Neuron (in vitro differentiated cells): ENCODE measurements at regions not wholly inside any gene's neighbourhood (a gene's known extent, or its start where the extent isn't known, plus 50 kb on each side); places are given as distances from the start of the nearest gene placed in this dataset.

Source experiments
- H2AFZ ChIP-seq: one replicate; pipeline ENCODE4 v1.6.1; 2013; ENCODE audit warnings: low read depth, mild to moderate bottlenecking, inconsistent platforms, low read length, moderate library complexity
- H3K27me3 ChIP-seq: one replicate; pipeline ENCODE4 v1.6.1; 2013; ENCODE audit warnings: low read length; ENCODE audit not compliant: insufficient read depth
- H3K36me3 ChIP-seq: one replicate; pipeline ENCODE4 v1.6.1; 2013; ENCODE audit warnings: low read length; ENCODE audit not compliant: insufficient read depth
- H3K4me1 ChIP-seq: one replicate; pipeline ENCODE4 v1.6.1; 2013; ENCODE audit warnings: low read length; ENCODE audit not compliant: insufficient read depth
- H3K4me3 ChIP-seq: 2 replicates; pipeline ENCODE4 v1.5.1; 2013; ENCODE audit warnings: mild to moderate bottlenecking, low read length, moderate library complexity
- H3K9me3 ChIP-seq: one replicate; pipeline ENCODE4 v1.6.1; 2013; ENCODE audit warnings: low read length

DNA sequence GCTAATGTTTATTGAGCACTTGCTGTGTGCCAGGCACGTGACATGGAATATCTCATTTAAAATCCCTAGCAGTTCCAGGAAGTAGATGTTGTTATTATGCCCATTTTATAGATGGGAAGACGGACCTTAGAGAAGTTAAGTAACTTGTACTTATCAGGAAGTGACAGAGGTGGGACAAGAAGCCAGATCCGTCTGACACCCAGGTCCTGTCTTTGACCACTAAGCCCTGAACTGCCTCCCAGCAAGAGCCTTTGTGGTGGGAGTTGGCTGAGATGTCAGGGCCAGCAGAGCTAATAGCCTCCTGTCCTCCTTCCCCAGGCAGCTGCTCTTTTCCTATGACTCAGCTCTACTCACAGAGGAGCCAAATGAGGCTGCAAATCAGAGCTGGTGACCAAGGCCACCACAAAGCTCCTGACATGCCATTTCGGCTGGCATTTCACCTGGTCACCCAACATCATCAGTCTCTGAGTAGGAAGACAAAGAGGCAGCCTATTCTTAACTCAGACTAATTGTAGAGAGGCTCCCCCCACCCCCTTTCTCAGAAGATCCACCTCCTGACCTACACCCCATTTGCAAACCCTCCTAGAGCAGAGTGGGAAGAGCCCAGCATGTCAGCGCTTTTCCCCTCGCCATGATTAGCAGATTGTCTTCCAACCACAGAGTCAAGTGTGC is 175.1 kb upstream of the KIT start:
- H3K36me3 ChIP-seq: no peaks in the 10 kb centered on the region
- no peaks in the 10 kb centered on the region for H3K9me3 ChIP-seq
- H3K4me1 ChIP-seq: no peaks in the 10 kb centered on the region
- H2AFZ ChIP-seq: no peak overlapping the region
- no peak overlapping the region for H3K4me3 ChIP-seq
- H3K27me3 ChIP-seq: no peaks in the 10 kb centered on the region

- H2AFZ ChIP-seq: no peak overlapping the region
- H3K4me1 ChIP-seq: no peaks in the 10 kb centered on the region
- H3K36me3 ChIP-seq: no peaks in the 10 kb centered on the region
- H3K27me3 ChIP-seq: no peaks in the 10 kb centered on the region
- no peak overlapping the region for H3K4me3 ChIP-seq
- no peaks in the 10 kb centered on the region for H3K9me3 ChIP-seq
Measured at GRCh38 chr4:54484383-54484782, 173.4 kb upstream of the KIT start.

DNA sequence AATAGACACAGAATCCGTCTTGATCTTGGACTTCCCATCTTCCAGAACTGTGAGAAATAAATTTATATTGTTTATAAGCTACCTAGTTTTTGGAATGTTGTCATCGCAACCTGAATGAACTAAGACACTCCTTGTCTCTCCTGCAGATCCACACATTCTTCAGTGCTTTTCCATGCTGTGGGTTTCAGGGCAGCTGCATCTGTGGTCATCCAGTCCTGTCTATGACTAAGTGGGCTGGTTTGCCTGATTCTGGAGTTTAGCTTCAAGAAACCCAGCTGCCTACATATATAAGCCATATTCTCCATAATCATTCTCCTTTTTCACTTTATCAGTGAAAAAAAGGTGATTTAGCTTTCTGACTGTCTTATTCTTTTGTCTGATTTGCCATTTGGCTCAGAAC is 170.3 kb upstream of the KIT start:
- Histone ChIP-seq H3K36me3 (no peaks in the 10 kb centered on the region), H3K4me1 (no peaks in the 10 kb centered on the region), H3K27me3 (peaks cover 2% of the 10 kb centered on the region), H3K4me3 (no peak overlapping the region), H3K9me3 (no peaks in the 10 kb centered on the region), H2AFZ (no peak overlapping the region)

GRCh38 chr4:54493862-54494261 is 163.9 kb upstream of the KIT start:
- Histone ChIP-seq H3K36me3 (no peaks in the 10 kb centered on the region), H3K4me3 (no peak overlapping the region), H2AFZ (no peak overlapping the region), H3K9me3 (no peaks in the 10 kb centered on the region), H3K27me3 (peaks cover 2% of the 10 kb centered on the region), H3K4me1 (peaks cover under 1% of the 10 kb centered on the region)

DNA sequence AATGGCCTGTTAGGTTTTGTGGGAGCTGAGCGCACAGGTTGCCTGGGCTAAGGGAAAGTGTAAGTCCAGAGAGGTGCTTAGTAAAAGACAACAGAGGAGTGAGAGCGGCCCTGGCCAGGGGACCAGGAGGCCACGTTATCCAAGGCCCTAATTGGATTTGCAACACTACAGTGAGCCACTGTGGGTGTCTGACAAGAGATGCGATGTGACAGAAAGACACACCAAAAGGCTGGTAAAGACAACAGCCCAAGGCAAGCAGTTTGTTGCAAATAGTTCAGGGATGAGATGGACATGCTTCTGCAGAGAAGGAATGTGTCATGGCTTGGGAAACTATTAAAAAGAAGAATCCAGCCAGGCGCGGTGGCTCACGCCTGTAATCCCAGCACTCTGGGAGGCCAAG is 162.7 kb upstream of the KIT start:
- H2AFZ ChIP-seq: no peak overlapping the region
- H3K4me1 ChIP-seq: peaks cover 11% of the 10 kb centered on the region
- H3K9me3 ChIP-seq: no peaks in the 10 kb centered on the region
- no peaks in the 10 kb centered on the region for H3K36me3 ChIP-seq
- H3K4me3 ChIP-seq: no peak overlapping the region
- no peaks in the 10 kb centered on the region for H3K27me3 ChIP-seq

- Histone ChIP-seq H3K4me1 (peaks cover 11% of the 10 kb centered on the region), H3K9me3 (no peaks in the 10 kb centered on the region), H3K36me3 (no peaks in the 10 kb centered on the region), H2AFZ (no peak overlapping the region), H3K4me3 (no peak overlapping the region), H3K27me3 (no peaks in the 10 kb centered on the region)
Measured at GRCh38 chr4:54495641-54496040, 162.1 kb upstream of the KIT start.

- Histone ChIP-seq H3K4me3 (no peak overlapping the region), H3K9me3 (no peaks in the 10 kb centered on the region), H3K4me1 (peaks cover 11% of the 10 kb centered on the region), H3K27me3 (no peaks in the 10 kb centered on the region), H3K36me3 (no peaks in the 10 kb centered on the region), H2AFZ (no peak overlapping the region)
Measured at GRCh38 chr4:54496412-54496811, 161.3 kb upstream of the KIT start.

GRCh38 chr4:54497947-54498346 is 159.8 kb upstream of the KIT start:
- Histone ChIP-seq H2AFZ (no peak overlapping the region), H3K4me3 (no peak overlapping the region), H3K4me1 (peaks cover 11% of the 10 kb centered on the region), H3K9me3 (no peaks in the 10 kb centered on the region), H3K36me3 (no peaks in the 10 kb centered on the region), H3K27me3 (no peaks in the 10 kb centered on the region)

GRCh38 chr4:54498661-54499111 is 159.1 kb upstream of the KIT start:
- Histone ChIP-seq H3K36me3 (no peaks in the 10 kb centered on the region), H3K27me3 (no peaks in the 10 kb centered on the region), H2AFZ (no peak overlapping the region), H3K4me3 (no peak overlapping the region), H3K9me3 (no peaks in the 10 kb centered on the region), H3K4me1 (peaks cover 11% of the 10 kb centered on the region)

DNA sequence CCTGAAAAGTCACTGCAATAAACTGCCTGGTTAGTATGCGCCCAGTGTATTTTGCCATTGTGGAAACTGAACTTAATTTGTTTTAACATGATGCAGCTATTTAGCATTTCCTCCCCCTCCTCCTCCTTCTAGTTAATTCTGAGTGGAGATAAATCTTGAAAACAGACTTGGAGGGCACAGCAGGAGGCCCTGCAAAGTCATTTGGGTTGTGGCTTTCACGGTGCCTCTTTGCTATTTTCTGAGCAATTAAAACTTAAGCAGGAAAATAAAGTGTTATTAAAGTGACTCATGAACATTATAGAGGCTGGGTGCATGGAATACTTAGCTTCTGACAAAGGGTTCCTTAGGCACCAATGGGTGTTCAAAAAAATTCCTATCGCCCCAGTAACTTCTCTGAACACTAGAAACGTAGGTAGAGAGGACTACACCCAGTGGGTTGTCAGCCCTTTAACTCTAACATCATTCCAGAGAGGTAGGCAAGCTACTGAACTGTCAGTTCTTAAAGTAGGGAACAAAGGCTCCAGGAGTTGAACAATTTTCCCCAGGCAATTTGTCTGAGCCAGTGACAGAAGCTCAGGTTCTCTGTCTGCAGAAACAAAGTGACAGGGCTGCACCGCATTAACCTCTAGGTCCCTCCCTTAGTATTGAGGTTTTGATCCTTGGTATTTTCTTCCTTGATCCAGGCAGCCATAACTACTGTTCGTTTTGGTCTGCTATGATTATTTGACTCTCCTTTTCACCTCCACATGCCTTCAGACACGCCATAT is 158.3 kb upstream of the KIT start:
- Histone ChIP-seq H3K27me3 (no peaks in the 10 kb centered on the region), H3K4me3 (no peak overlapping the region), H3K36me3 (no peaks in the 10 kb centered on the region), H2AFZ (no peak overlapping the region), H3K9me3 (no peaks in the 10 kb centered on the region), H3K4me1 (peaks cover 11% of the 10 kb centered on the region)

GRCh38 chr4:54505362-54505761 is 152.4 kb upstream of the KIT start:
- no peaks in the 10 kb centered on the region for H3K27me3 ChIP-seq
- no peak overlapping the region for H2AFZ ChIP-seq
- no peaks in the 10 kb centered on the region for H3K4me1 ChIP-seq
- no peaks in the 10 kb centered on the region for H3K36me3 ChIP-seq
- no peak overlapping the region for H3K4me3 ChIP-seq
- no peaks in the 10 kb centered on the region for H3K9me3 ChIP-seq

DNA sequence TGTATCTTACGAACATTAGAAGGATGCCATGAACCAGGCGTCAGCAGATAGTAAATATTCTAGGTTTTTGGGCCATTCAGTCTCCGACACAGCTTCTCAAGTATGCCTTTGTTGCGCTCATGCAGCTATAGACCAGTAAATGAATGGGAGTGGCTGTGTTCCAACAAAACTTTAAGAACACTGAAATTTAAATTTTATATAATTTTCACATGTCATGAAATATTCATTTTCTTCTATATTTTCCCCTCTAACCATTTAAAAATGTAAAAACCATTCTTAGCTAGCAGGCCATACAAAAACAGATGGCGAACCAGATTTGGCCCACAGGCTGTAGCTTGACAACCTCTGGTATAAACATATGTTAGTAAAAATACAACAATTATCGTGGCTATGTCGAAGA is 151.8 kb upstream of the KIT start:
- Histone ChIP-seq H3K36me3 (no peaks in the 10 kb centered on the region), H3K4me3 (no peak overlapping the region), H3K4me1 (no peaks in the 10 kb centered on the region), H2AFZ (no peak overlapping the region), H3K27me3 (no peaks in the 10 kb centered on the region), H3K9me3 (no peaks in the 10 kb centered on the region)

- H3K27me3 ChIP-seq: no peaks in the 10 kb centered on the region
- no peak overlapping the region for H2AFZ ChIP-seq
- no peak overlapping the region for H3K4me3 ChIP-seq
- H3K4me1 ChIP-seq: no peaks in the 10 kb centered on the region
- no peaks in the 10 kb centered on the region for H3K36me3 ChIP-seq
- H3K9me3 ChIP-seq: no peaks in the 10 kb centered on the region
Measured at GRCh38 chr4:54509057-54509456, 148.7 kb upstream of the KIT start.
